Spinal cord (tissue), 9 donors: ENCODE measurements at regions not wholly inside any gene's neighbourhood (a gene's known extent, or its start where the extent isn't known, plus 50 kb on each side); places are given as distances from the start of the nearest gene placed in this dataset.
A peak's percentile ranks its signal among the peaks of the same experiment; 100 is the strongest.

Experiments
- DNase-seq, 6 donors: peaks; one replicate each; pipeline versions ENCODE4 v3.0.0 to v3.0.0-alpha.2; 2013 to 2015; ENCODE audit warnings: low spot score in 6 of 6, low read depth in 4 of 6
- H3K27ac ChIP-seq: one replicate; pipeline ENCODE4 v1.5.1; 2013; ENCODE audit warnings: low read depth, low read length, control low read depth
- H3K27me3 ChIP-seq: one replicate; pipeline ENCODE4 v1.6.1; 2013; ENCODE audit warnings: low read length; ENCODE audit not compliant: control insufficient read depth, insufficient read depth
- H3K36me3 ChIP-seq: one replicate; pipeline ENCODE4 v1.6.1; 2013; ENCODE audit warnings: low read length; ENCODE audit not compliant: control insufficient read depth, insufficient read depth
- H3K4me1 ChIP-seq: one replicate; pipeline ENCODE4 v1.6.1; 2013; ENCODE audit warnings: low read length; ENCODE audit not compliant: control insufficient read depth, insufficient read depth
- H3K4me3 ChIP-seq: one replicate; pipeline ENCODE4 v1.5.1; 2013; ENCODE audit warnings: low read depth, low read length, control low read depth
- H3K9me3 ChIP-seq: one replicate; pipeline ENCODE4 v1.6.1; 2013; ENCODE audit warnings: low read length; ENCODE audit not compliant: control insufficient read depth, insufficient read depth
- WGBS: methylation state at CpG from one replicate; pipeline ENCODE4 v1.1.5; 2013; ENCODE audit warnings: missing lambda C conversion rate; ENCODE audit not compliant: insufficient coverage; 5-methylcytosine and 5-hydroxymethylcytosine counted together
- donor health status: healthy.

- DNase-seq, result no peak
- WGBS, result no CpG with 5 or more reads among the region's 1 CpG
- Histone ChIP-seq H3K27ac (no peak overlapping the region), H3K36me3 (no peaks in the 10 kb centered on the region), H3K27me3 (no peaks in the 10 kb centered on the region), H3K4me1 (no peaks in the 10 kb centered on the region), H3K9me3 (no peaks in the 10 kb centered on the region), H3K4me3 (no peak overlapping the region)
Measured at GRCh38 chr20:12677925-12678324, 330.8 kb upstream of the SPTLC3 start.

GRCh38 chr20:12679447-12679846, 329.3 kb upstream of the SPTLC3 start:
- no peak for DNase-seq
- no CpG with 5 or more reads among the region's 1 CpG for WGBS

GRCh38 chr20:12682613-12683012, 326.2 kb upstream of the SPTLC3 start:
- H3K27me3 ChIP-seq, result no peaks in the 10 kb centered on the region
- DNase-seq, result no peak
- no peaks in the 10 kb centered on the region for H3K4me1 ChIP-seq
- H3K4me3 ChIP-seq, result no peak overlapping the region
- no peaks in the 10 kb centered on the region for H3K9me3 ChIP-seq
- H3K27ac ChIP-seq, result no peak overlapping the region
- H3K36me3 ChIP-seq, result no peaks in the 10 kb centered on the region

More at GRCh38 chr20:12679447-12679846, 329.3 kb upstream of the SPTLC3 start:
- Histone ChIP-seq H3K4me1 (no peaks in the 10 kb centered on the region), H3K27ac (no peak overlapping the region), H3K27me3 (no peaks in the 10 kb centered on the region), H3K9me3 (no peaks in the 10 kb centered on the region), H3K36me3 (no peaks in the 10 kb centered on the region), H3K4me3 (no peak overlapping the region)

- no peak overlapping the region for H3K4me3 ChIP-seq
- H3K27ac ChIP-seq, result no peak overlapping the region
- no peaks in the 10 kb centered on the region for H3K4me1 ChIP-seq
- peak in 1 of 6 donors; percentile 69 for DNase-seq
- H3K27me3 ChIP-seq, result no peaks in the 10 kb centered on the region
- WGBS, result 80% methylated on average over 4 of the region's 4 CpGs
- no peaks in the 10 kb centered on the region for H3K36me3 ChIP-seq
- H3K9me3 ChIP-seq, result no peaks in the 10 kb centered on the region
Measured at GRCh38 chr20:12687476-12687875, 321.3 kb upstream of the SPTLC3 start.

GRCh38 chr20:12695937-12696336, 312.8 kb upstream of the SPTLC3 start:
- Histone ChIP-seq H3K4me1 (no peaks in the 10 kb centered on the region), H3K36me3 (no peaks in the 10 kb centered on the region), H3K9me3 (peaks cover 1% of the 10 kb centered on the region), H3K27ac (no peak overlapping the region), H3K27me3 (no peaks in the 10 kb centered on the region), H3K4me3 (no peak overlapping the region)
- WGBS, result 89% methylated on average over 3 of the region's 3 CpGs
- no peak for DNase-seq

- Histone ChIP-seq H3K36me3 (no peaks in the 10 kb centered on the region), H3K27ac (no peak overlapping the region), H3K4me1 (no peaks in the 10 kb centered on the region), H3K27me3 (no peaks in the 10 kb centered on the region), H3K9me3 (peaks cover 1% of the 10 kb centered on the region), H3K4me3 (no peak overlapping the region)
- no CpG with 5 or more reads among the region's 2 CpGs for WGBS
- peak in 1 of 6 donors; percentile 8 for DNase-seq
Measured at GRCh38 chr20:12698817-12699216, 310.0 kb upstream of the SPTLC3 start.

- H3K4me3 ChIP-seq, result no peak overlapping the region
- peaks cover 1% of the 10 kb centered on the region for H3K9me3 ChIP-seq
- no peak for DNase-seq
- H3K27ac ChIP-seq, result no peak overlapping the region
- 81% methylated on average over 4 of the region's 5 CpGs for WGBS
- no peaks in the 10 kb centered on the region for H3K36me3 ChIP-seq
- no peaks in the 10 kb centered on the region for H3K27me3 ChIP-seq
- no peaks in the 10 kb centered on the region for H3K4me1 ChIP-seq
Measured at GRCh38 chr20:12699374-12700228, 309.2 kb upstream of the SPTLC3 start.

GRCh38 chr20:12700701-12701100, 308.1 kb upstream of the SPTLC3 start:
- H3K27ac ChIP-seq, result no peak overlapping the region
- WGBS, result 70% methylated on average over 4 of the region's 9 CpGs
- DNase-seq, result no peak
- no peaks in the 10 kb centered on the region for H3K36me3 ChIP-seq
- H3K4me1 ChIP-seq, result no peaks in the 10 kb centered on the region
- H3K4me3 ChIP-seq, result no peak overlapping the region
- H3K27me3 ChIP-seq, result no peaks in the 10 kb centered on the region
- H3K9me3 ChIP-seq, result peaks cover 1% of the 10 kb centered on the region

- Histone ChIP-seq H3K4me1 (no peaks in the 10 kb centered on the region), H3K9me3 (peaks cover 1% of the 10 kb centered on the region), H3K27me3 (no peaks in the 10 kb centered on the region), H3K36me3 (no peaks in the 10 kb centered on the region), H3K27ac (no peak overlapping the region), H3K4me3 (no peak overlapping the region)
- DNase-seq, result no peak
- WGBS, result 80% methylated on average over 1 of the region's 1 CpG
Measured at GRCh38 chr20:12702312-12702711, 306.5 kb upstream of the SPTLC3 start.

GRCh38 chr20:12715371-12715770, 293.4 kb upstream of the SPTLC3 start:
- no CpG with 5 or more reads among the region's 2 CpGs for WGBS
- H3K27ac ChIP-seq, result no peak overlapping the region
- DNase-seq, result no peak
- no peak overlapping the region for H3K4me3 ChIP-seq
- no peaks in the 10 kb centered on the region for H3K36me3 ChIP-seq
- no peaks in the 10 kb centered on the region for H3K4me1 ChIP-seq
- no peaks in the 10 kb centered on the region for H3K27me3 ChIP-seq
- no peaks in the 10 kb centered on the region for H3K9me3 ChIP-seq
